Activated gamma-delta T cell treated with Interleukin-2 at 50 U/mL for 16 hours (primary cell): ENCODE measurements at regions not wholly inside any gene's neighbourhood (a gene's known extent, or its start where the extent isn't known, plus 50 kb on each side); places are given as distances from the start of the nearest gene placed in this dataset.

Source experiments
- DNase-seq: peaks from one replicate; pipeline ENCODE4 v3.0.0-alpha.2; 2020

DNA sequence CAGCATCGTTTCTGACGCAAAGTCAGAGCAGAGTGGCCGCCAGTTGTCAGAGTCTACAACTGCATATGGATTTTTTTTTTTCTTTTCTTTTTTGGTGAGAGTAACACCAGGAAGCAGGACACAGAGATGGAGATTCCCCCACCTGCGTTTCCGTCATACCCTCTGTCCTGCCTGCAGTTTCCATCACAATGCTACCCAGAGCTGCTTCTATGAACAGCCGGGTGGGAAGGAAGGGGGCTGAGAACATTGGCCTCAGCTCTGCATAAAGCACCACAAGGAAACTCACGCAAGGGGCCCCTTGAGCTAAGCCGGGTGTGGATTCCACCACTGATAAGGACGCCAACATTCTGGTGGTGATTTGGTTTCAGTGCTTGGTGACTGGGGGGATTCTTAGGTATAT, 183.5 kb upstream of the AFDN start:
- DNase-seq, result no peak

DNA sequence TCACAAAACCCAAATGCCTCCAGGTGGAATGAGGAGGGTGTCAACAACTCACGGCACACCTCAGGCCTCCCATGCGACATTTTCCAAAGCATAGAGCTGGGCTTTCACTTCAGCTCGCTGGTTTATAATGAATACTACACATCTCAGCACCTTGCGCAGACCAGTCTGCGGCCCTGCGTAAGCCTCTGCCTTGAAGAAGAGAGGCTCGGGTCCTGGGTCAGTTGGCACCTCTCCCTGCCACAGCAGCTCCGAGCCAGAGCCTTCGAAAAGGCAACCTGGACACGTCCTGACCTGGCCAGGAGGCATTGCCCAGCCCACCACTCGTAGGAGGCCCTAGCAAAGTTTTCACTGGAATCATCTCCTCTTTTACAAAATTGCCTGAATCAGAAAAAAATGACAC, 183.0 kb upstream of the AFDN start:
- no peak for DNase-seq

DNA sequence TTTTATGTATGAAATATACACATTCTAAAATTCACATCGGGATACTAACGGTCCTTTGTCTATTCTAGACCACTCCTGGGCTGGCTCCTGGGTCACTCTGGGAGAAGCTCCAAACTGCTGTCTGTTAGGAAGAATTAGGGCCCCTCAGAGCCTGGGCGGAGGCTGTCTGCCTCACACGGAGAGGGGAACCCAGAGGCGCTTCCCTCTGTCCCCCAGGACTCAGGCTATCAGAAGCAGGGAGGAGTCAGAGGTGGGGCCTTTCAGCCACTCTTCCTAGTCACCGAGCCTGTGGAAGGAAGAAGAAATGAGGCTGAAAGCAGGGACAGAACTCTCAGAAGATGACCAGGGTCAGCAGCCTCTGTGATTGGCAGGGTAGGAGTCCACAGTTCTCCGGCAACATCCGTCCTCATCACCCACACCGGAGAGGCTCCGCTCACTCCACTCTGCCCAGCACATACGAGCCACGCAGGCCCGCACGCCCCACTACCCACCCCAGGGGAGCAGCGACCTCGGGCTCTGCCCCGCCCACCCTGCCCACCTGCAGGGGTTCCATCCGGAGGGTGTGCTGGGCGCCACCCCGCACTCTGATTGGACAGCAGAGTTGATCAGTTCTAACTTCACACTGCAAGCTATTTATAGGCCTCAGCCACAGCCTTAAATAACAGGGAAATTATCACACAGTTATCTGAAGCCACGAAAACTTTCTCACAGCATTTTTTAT, 182.1 kb upstream of the AFDN start:
- DNase-seq, result no peak

DNA sequence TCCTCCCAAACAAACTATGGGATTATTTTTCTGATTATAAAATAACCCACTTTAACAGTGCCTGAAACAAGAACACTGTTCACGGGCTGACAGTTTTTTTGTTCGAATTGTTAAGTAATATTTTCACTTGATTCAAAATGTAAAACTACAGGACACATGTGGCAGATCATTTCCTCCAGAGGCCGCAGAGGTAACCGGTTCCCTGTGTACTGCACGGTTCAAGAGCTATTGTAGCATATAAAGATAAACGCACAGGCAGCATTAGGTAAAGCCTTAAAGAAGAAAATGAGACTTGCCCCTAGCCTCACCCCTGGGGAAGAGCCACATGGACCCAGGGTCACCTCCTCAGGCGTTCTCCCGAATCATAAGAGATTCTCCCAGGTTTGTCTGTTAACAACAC, 181.3 kb upstream of the AFDN start:
- no peak for DNase-seq

DNA sequence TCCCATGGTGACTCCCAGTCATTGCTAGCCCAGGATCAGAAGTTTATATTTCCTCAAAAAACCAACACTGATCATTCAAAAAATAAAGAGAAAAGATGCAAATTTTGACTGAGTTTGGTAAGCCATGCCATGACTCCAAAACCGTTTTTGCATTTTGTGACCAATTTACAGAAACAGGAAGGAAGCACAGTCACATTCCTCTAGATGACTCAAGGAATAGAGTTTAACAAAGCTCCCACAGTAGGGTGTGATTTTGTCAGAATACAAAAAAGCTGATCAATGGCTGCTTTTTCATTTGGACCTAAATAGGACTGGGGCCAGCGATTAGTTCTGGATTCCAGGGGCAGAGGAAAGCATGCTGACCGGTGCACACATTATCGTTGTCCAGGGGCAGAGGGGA, 179.4 kb upstream of the AFDN start:
- no peak for DNase-seq

DNA sequence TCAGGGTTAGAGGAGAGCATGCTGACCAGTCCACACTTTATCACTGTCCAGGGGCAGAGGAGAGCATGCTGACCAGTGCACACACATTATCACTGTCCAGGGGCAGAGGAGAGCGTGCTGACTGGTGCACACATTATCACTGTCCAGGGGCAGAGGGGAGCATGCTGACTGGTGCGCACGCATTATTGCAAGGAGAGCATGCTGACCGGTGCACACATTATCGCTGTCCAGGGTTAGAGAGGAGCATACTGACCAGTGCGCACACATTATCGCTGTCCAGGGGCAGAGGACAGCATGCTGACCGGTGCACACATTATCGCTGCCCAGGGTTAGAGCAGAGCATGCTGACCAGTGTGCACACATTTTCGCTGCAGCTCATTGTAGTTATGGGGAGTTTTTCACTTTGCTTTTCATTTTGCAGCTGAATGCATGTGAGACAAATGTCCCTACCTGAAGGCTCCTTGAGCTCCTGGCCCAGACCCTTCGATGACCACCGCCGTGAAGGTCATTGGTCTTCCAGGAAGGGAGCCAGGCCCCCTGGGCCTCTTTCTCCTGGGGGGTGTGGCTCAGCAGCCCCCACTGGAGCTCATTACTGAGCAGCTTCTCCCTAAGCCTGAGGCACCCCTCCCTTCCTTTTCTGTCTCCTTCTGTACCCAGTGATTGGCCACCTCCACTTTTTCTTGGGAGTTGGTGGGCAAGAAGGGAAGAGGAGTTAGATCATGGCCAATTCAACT, 178.8 kb upstream of the AFDN start:
- no peak for DNase-seq

DNA sequence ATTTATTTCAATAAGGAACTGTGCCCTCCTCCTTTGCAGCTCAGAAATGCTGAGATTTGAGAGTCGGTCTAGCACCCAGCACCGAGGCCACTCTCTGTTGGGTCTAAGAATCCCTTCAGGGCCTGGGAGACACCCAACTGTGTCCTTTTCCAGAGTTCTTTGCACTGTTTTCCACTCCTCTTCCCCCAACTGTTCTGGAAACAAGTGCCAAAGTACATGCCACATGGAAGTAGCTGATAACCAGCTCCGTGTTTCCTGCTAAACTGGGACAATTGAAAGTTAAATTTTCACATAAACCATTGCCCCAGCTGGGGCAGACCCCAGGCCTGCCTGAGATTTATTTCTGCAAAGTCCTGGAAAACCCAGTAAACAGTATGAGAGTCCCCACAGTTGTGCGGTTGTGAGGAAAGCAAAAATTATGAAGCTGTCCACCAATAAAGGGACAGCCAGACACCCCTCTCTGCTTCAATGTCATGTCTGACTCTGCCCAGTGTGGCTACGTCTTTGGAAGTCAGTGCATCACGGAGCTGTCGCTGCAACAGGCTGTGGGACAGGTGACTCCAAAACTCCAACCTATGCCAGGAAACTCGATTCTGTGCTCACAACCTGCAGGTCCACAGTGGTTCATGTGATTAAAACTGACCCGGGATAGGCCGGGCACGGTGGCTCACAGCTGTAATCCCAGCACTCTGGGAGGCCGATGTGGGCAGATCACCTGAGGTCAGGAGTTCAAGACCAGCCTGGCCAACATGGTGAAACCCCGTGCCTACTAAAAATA, 178.0 kb upstream of the AFDN start:
- no peak for DNase-seq

DNA sequence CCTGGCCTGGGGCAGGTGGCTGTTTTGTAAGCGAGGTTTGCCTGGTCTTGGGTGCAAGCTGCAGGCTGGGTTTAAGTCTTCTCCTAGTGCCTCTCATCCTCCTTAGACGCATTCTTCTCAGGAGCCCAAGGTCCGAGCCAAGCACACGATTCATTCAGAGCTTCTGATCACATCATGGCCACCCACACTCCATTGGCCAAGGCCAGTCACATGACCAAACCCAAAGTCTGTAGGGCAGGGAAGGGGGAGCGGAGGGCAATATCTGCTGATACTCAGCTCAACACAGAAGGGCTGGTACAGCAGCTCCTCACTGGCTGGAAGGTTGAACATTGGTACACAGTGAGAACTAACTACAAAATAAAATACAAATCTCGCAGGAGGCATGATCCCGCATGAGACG, 177.2 kb upstream of the AFDN start:
- DNase-seq, result no peak

DNA sequence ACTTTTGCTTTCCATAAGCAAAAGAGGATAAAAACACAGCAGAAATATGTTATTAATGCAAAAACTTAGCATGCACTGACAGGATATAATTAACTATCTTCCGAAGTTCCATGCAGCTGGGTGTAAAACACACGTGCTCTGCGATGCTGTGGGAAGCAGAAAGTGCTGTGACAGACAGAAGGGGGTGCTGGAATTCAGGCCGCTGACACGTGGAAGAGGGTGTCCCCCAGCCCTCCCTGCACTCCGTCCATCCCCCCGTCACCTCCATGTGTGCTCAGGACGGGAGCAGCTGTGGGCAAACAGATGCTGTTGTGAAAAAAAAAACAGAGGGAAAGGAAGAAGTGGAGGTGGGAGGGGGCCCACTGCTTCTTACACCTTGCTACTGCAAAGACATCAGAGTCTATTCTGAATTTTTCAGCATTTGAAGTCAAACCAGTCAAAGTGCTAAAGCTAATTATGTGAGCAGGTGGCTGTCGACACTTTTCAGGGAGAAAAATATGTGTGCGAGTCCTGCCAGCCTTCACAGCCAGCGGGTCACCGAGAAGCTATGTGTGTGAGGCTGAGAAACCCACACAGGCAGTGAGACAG, 175.9 kb upstream of the AFDN start:
- DNase-seq, result no peak

DNA sequence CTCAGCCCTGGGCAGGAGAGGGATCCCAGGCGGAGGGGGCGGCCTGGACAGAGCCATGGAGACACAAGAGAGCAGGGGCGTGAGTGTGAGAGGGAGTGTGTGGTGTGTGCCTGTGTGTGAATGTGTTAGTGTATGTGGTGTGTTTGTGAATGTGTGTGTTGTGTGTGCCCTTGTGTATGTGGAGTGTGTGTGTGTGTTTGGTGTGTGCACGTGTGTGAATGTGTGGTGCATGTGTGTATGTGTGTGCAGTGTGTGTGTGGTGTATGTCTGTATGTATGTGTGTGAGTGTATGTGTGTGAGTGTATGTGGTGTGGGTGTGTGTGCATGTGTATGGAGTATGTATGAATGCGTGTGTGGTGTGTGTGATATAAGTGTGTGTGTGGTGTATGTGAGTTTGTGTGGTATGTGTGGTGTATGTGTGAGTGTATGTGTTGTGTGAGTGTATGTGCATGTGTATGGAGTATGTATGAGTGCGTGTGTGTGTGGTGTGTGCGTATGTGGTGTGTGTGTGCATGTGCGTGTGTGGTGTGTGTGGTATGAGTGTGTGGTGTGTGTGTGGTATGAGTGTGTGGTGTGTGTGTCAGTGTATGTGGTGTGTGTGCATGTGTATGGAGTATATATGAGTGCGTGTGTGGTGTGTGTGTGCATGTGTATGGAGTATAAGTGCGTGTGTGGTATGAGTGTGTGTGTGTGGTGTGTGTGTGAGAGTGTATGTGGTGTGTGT, 175.2 kb upstream of the AFDN start:
- no peak for DNase-seq

DNA sequence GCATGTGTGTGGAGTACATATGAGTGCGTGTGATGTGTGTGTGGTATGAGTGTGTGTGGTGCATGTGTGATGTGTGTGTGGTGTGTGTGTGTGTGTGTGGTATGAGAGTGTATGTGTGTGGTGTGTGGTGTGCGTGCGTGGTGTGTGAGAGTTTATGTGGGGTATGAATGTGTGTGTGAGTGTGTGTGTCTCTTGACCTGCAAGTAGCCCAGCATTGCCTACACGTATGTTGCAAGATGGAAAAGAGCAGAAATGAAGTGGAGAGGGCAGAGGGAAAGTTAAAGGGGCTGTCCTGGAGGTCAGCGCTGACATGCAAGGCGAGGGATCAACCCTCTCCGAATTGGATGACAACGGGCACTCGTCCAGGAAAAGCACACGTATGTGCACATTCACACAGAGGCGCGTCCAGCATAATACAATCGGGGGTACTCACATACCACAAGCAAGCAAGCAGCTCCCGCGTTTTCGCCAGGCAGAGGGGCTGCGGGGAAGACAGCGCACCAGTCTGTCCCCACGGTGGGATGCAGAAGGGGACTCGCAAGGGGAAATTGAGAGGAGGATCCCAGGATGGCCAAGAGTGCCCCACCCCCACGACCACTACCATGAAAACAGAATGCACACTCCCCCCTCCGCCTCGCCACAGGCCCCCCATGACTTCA, 174.5 kb upstream of the AFDN start:
- DNase-seq, result no peak

DNA sequence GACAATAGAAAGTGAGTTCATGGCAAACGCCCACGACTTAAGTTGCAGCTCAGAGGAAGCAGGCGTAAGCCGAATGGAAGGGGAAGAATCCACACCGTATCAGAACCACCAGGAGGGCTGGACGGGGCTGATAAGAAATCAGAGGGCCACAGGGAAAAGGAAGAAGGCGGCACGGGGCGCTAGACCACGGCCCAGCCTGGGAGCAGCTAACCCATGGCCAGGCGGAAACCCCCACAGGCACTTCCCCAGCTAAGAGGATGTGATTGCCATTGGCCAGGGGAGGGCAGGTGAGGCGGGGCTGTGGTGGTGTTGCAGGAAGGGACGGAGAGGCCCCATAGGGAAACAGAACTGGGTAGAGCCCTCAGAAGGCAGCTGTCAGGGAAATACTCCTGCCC, 174.0 kb upstream of the AFDN start:
- no peak for DNase-seq

DNA sequence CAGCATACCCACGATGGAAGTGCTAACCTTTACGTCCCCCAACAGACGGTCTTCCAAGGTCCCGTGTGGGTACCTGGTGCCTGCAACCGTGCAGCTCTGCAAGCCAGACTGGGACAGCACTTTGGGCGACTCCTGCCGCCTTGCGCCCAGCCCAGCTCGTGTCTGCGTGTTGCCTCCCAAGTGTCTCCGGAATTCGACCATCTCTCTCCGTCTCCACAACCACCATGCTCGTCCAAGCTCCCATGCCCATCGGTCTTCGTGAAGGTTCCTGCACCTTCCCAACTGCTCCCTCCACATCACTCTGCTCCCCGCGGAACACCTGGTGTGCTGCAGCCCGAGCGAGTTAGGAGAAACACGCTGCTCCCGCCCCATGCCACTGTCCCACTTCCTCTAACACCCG, 173.2 kb upstream of the AFDN start:
- DNase-seq, result no peak

DNA sequence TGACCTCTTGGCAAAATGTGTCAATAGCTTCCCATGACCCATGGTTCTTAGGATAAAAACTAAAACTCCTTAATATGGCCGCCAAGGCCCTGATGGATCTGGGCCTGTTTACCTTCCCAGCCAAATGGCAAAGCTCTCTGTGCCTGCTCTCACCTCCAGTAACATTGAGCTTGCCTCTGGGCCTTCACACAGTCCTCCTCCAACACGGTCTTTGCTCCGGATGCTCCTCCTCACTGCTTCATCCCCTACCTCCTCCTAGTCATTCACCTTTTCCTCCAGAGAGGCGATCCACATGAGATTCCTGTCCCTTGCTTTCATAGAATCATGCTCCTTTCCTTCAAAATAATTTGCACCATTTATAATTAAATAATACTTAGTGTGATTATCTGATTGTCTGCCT, 172.3 kb upstream of the AFDN start:
- no peak for DNase-seq

DNA sequence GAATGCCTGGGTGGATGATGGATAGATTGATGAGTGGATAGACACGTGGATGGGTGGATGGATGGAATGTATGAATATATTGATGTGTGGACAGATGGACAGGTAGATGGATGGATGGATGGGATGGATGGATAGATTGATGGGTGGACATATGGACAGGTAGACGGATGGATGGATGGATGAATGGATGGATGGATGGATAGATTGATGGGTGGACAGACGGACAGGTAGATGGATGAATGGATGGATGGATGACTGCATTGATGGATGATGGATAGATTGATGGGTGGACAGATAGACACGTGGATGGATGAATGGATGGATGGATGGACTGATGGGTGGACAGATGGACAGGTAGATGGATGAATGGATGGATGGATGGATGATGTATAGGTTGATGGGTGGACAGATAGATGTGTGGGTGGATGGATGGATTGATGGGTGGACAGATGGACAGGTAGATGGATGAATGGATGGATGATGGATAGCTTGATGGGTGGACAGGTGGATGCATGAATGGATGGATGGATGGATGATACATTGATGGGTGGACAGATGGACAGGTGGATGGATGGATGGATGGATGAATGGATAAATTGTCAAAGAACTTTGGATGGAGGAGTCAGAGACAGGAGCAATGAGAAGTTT, 171.4 kb upstream of the AFDN start:
- no peak for DNase-seq

DNA sequence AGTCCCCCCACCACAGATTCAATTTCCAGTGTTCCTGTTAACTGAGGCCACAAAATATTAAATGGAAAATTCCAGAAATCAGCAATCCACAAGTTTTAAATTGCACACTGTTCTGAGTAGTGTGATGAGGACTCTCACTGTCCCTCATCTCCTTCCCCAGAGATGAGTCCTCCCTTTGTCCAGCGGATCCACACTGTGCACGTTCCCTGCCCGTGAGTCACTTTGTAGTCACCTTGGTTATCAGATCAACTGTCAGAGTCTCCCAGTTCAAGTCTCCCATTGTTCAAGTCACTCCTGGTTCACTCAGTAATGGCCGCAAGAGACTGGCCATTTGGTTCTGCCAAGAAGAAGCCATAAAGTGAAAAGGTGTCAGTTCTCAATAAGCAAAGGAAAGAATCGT, 168.6 kb upstream of the AFDN start:
- DNase-seq, result no peak

DNA sequence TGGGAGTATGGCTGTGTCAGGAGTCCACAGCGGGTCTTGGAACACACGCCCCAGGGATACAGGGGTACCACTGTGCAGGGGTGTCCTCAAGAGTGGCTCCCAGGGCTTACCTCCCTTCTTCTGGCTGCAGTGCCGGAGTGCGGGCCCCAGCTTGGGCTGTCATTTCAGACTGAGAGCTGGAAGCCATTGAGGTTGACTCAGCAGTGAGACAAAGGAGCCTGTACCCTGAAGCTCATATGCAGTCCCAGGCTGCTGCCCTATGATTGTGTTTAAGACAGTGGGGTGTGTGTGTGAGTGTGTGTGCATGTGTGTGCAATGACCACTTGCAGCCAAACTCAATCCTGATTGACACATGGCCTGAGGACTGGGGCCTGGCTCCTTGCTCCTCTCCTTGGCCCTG, 167.7 kb upstream of the AFDN start:
- DNase-seq, result no peak

DNA sequence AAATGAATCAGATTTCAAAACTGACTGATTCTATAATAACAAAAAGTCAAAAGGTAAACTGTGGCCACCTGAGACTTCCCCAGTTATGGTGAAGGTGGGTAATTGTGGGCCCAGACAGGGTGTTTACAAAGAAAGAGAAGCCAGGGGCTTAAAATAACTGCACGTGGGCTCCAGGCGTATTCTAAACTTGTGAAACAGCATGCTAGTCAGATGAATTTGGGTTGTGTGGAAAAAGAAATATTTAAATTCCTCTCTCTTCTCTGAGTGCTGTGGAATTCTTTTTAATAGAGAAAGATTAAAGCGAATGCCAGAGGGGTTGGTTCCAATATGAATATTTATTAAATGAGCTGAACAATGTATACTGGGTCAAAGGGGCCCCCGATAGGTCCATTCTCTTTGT, 166.3 kb upstream of the AFDN start:
- no peak for DNase-seq

DNA sequence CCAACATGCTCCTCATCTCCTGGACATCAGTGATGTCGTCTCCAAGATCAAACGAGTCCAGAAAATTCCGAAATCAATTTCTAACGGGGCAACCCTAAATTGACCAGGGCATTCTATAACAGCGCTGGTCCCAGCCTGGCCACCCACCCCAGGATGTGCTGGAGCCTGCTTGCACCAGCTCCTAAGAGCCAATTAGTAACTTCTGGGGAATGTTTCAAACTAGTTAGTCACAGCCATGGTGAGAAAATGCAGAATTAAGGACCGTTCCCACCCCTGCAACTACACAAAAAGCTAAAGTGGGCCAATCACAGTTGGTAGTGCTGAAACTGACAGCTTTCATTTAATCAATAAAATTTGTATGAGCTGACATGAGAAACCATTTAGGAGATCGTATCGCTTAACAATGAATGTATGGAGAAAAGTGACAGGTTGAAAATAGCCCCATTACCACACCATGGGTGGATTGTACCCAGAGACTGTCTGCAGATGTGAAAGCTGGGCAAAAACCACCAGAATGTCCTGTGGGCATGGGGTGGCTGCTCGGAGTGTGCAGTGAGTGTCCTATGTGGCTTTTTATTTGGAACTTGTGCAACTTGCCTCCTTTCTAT, 165.7 kb upstream of the AFDN start:
- DNase-seq, result no peak

DNA sequence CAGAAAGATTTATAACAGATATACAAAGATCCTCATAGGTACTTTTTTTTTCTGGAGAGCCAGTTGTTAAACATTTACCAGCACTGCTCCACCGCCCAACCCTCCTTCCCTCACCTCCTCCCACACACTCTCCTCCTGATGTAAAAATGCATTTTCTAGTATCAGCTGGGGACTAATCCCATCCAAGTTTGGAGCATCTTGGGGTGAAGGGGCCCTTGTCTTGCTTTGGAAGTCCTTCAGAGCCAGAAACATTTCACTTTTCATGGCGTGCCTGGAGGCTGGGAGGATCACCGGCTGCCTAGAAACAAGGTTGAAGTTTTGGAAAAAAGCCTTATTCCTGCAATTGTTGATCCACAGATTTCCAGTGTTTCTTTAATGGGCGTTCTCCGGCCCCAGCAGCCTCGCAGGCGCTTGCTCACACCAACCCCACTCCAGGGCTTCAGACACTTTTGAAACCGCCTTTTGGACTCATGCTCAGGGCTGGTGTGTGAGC, 165.1 kb upstream of the AFDN start:
- DNase-seq, result no peak
